Bone marrow (tissue), 2 donors: ENCODE measurements at regions not wholly inside any gene's neighbourhood (a gene's known extent, or its start where the extent isn't known, plus 50 kb on each side); places are given as distances from the start of the nearest gene placed in this dataset.
A peak's percentile ranks its signal among the peaks of the same experiment; 100 is the strongest.

Experiments used
- DNase-seq, 2 donors: peaks; one replicate each; lab custom pipeline; 2025; lab: John Stamatoyannopoulos, UW

- no peak for DNase-seq
Observed at GRCh38 chr2:12347066-12347493, 369.7 kb upstream of the TRIB2 start.

GRCh38 chr2:12348216-12348615 is 368.5 kb upstream of the TRIB2 start:
- DNase-seq = no peak

- DNase-seq = no peak
Observed at GRCh38 chr2:12350821-12351220, 365.9 kb upstream of the TRIB2 start.

- no peak for DNase-seq
Observed at GRCh38 chr2:12352889-12353288, 363.8 kb upstream of the TRIB2 start.

GRCh38 chr2:12361506-12361905 is 355.2 kb upstream of the TRIB2 start:
- no peak for DNase-seq

- no peak for DNase-seq
Observed at GRCh38 chr2:12363138-12363537, 353.6 kb upstream of the TRIB2 start.

GRCh38 chr2:12363569-12363968 is 353.2 kb upstream of the TRIB2 start:
- DNase-seq = no peak

GRCh38 chr2:12369566-12369965 is 347.2 kb upstream of the TRIB2 start:
- DNase-seq = no peak

GRCh38 chr2:12376025-12376424 is 340.7 kb upstream of the TRIB2 start:
- DNase-seq = no peak

GRCh38 chr2:12379143-12379542 is 337.6 kb upstream of the TRIB2 start:
- no peak for DNase-seq

GRCh38 chr2:12381543-12382325 is 335.0 kb upstream of the TRIB2 start:
- no peak for DNase-seq

- DNase-seq = no peak
Observed at GRCh38 chr2:12382366-12382765, 334.4 kb upstream of the TRIB2 start.

- no peak for DNase-seq
Observed at GRCh38 chr2:12389344-12390045, 327.2 kb upstream of the TRIB2 start.

GRCh38 chr2:12391116-12391515 is 325.6 kb upstream of the TRIB2 start:
- no peak for DNase-seq

GRCh38 chr2:12396699-12397098 is 320.0 kb upstream of the TRIB2 start:
- no peak for DNase-seq

- no peak for DNase-seq
Observed at GRCh38 chr2:12397854-12398253, 318.9 kb upstream of the TRIB2 start.

- no peak for DNase-seq
Observed at GRCh38 chr2:12399240-12399639, 317.5 kb upstream of the TRIB2 start.

- no peak for DNase-seq
Observed at GRCh38 chr2:12400543-12400942, 316.2 kb upstream of the TRIB2 start.

GRCh38 chr2:12402440-12403139 is 314.1 kb upstream of the TRIB2 start:
- DNase-seq = no peak

- no peak for DNase-seq
Observed at GRCh38 chr2:12404497-12404896, 312.2 kb upstream of the TRIB2 start.

GRCh38 chr2:12407160-12407559 is 309.6 kb upstream of the TRIB2 start:
- DNase-seq = no peak

- DNase-seq = peak in 1 of 2 donors; percentile 82
Observed at GRCh38 chr2:12412898-12413305, 303.8 kb upstream of the TRIB2 start.

- DNase-seq = no peak
Observed at GRCh38 chr2:12415536-12415935, 301.2 kb upstream of the TRIB2 start.
